Small intestine (tissue), 7 donors: ENCODE measurements at regions not wholly inside any gene's neighbourhood (a gene's known extent, or its start where the extent isn't known, plus 50 kb on each side); places are given as distances from the start of the nearest gene placed in this dataset.

ENCODE experiments used
- DNase-seq, 2 donors: peaks; one replicate each; pipeline versions ENCODE4 v3.0.0 to v3.0.0-alpha.2; 2013
- FAIRE-seq: peaks from 2 replicates; lab custom pipeline; 2012; peaks lifted over from hg19 to GRCh38; lab: Jason Lieb, UNC
- H3K27ac ChIP-seq, 3 donors: one replicate each; pipeline ENCODE4 v1.5.1; 2013; ENCODE audit warnings: low read length in 2 of 3, mild to moderate bottlenecking in 2 of 3, control low read depth in 1 of 3, inconsistent platforms in 1 of 3, low read depth in 1 of 3, moderate library complexity in 1 of 3
- H3K27me3 ChIP-seq, 3 donors: one replicate each; pipeline ENCODE4 v1.6.1; 2013; ENCODE audit warnings: low read length in 3 of 3, inconsistent platforms in 1 of 3; ENCODE audit not compliant: control insufficient read depth in 3 of 3, insufficient read depth in 3 of 3
- H3K36me3 ChIP-seq, 3 donors: one replicate each; pipeline ENCODE4 v1.6.1; 2013; ENCODE audit warnings: low read length in 3 of 3, inconsistent platforms in 1 of 3, low read depth in 1 of 3, mild to moderate bottlenecking in 1 of 3, moderate library complexity in 1 of 3; ENCODE audit not compliant: control insufficient read depth in 3 of 3, insufficient read depth in 2 of 3
- H3K4me1 ChIP-seq, 3 donors: one replicate each; pipeline ENCODE4 v1.6.1; 2013; ENCODE audit warnings: low read length in 2 of 3, inconsistent platforms in 1 of 3, low read depth in 1 of 3, mild to moderate bottlenecking in 1 of 3, moderate library complexity in 1 of 3; ENCODE audit not compliant: control insufficient read depth in 3 of 3, insufficient read depth in 2 of 3
- H3K4me3 ChIP-seq, 3 donors: one replicate each; pipeline ENCODE4 v1.5.1; 2013; ENCODE audit warnings: low read length in 3 of 3, control low read depth in 1 of 3, inconsistent platforms in 1 of 3, low read depth in 1 of 3, mild to moderate bottlenecking in 1 of 3, moderate library complexity in 1 of 3
- H3K9me3 ChIP-seq, 2 donors: one replicate each; pipeline ENCODE4 v1.6.1; 2013; ENCODE audit warnings: low read depth in 1 of 2, low read length in 1 of 2; ENCODE audit not compliant: control insufficient read depth in 2 of 2, insufficient read depth in 1 of 2
- WGBS, 3 donors: extraction: QIAGEN DNeasy Blood & Tissue Kit; methylation state at CpG; one replicate each; pipeline ENCODE4 v1.1.7; 2013; 5-methylcytosine and 5-hydroxymethylcytosine counted together
- donor health status: healthy with polysubstance abuse.
- donor health status: control.
- donor health status: control.
- donor health status: Bipolar disorder and iron deficiency.
- donor health status: healthy.

DNA sequence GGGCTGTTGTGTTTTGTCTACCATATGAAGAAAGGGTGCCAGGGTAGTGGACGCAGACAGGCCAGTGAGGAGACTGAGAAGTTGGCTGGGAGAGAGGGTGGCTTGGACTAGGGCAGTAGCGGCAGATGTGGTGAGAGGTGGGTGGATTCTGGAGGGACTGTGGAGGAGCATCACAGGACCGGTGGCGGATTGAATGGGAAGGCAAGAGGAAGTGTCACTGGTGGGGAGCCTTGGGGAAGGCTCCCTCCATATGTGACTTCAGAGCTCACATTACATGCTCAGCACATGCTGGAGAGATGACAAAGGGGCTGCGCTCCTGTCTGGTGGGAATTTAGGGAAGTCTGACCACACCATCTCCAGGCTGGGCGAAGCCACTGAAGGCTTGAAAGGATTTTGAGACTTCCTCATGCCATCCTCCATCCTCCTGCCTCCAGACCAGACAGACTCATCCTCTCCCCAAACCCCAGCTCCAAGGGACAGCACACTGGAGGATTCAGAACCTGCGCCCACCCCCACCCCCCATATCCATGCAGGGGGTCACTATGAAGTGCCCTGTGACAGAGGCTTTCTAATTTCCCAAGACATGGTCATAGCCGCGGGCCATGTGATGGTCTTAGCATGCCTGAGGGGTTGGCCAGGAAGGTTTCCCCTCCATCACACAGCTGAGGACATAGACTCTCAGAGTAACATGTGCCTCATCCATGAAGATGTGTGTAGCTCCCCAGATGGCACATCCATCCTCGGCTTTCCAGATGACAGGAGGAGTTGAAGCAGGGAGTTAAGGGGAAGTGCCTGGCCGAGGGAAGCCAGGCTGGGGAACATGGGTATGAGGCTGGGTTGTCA is 138.8 kb upstream of the WNT4 start:
- WGBS, 3 donors: 82 to 87% (median 82%) methylated on average over 11 of the region's 11 CpGs

DNA sequence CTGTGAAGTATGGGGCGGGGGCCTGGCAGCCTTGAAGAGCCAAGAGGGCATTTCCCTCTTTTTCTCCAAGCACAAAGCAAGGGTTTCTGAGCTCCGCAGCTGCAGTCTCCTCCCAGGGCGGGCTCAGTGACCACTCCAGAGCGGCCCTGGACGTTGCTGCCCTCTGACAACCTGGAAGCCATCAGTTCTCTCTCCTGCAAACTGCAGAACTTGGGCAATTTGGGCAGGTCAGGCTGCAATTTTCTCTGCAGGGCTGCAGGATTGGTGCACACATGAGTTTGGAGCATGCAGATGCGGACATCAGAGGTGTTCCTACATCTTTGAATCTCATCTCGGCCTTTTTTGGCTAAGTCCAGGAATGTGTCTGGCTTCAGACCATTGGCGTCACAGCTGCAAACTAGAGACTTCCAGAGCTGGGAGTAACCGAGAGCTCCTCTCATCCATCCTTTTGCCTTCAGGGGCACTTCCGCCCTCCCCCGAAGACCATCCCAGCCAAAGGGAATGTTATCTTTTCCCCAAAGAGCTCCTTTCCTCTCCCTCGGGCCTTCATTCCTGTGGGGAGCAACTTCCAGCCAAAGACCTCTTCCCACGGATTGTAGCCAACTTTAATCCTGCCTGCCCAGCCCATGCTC is 139.6 kb upstream of the WNT4 start:
- H3K36me3 ChIP-seq: no peaks in the 10 kb centered on the region
- H3K27me3 ChIP-seq: no peaks in the 10 kb centered on the region
- WGBS, 3 donors: 66 to 88% (median 81%) methylated on average over 13 of the region's 13 CpGs
- no peak overlapping the region for H3K4me3 ChIP-seq
- no peaks in the 10 kb centered on the region for H3K9me3 ChIP-seq
- no peak overlapping the region for H3K27ac ChIP-seq
- DNase-seq (no peak), FAIRE-seq (no peak)
- H3K4me1 ChIP-seq: no peaks in the 10 kb centered on the region

More for the DNA sequence above, 138.8 kb upstream of the WNT4 start:
- Histone ChIP-seq H3K36me3 (no peaks in the 10 kb centered on the region), H3K27me3 (no peaks in the 10 kb centered on the region), H3K4me1 (no peaks in the 10 kb centered on the region), H3K27ac (no peak overlapping the region), H3K4me3 (no peak overlapping the region), H3K9me3 (no peaks in the 10 kb centered on the region)
- FAIRE-seq (no peak), DNase-seq (no peak)

DNA sequence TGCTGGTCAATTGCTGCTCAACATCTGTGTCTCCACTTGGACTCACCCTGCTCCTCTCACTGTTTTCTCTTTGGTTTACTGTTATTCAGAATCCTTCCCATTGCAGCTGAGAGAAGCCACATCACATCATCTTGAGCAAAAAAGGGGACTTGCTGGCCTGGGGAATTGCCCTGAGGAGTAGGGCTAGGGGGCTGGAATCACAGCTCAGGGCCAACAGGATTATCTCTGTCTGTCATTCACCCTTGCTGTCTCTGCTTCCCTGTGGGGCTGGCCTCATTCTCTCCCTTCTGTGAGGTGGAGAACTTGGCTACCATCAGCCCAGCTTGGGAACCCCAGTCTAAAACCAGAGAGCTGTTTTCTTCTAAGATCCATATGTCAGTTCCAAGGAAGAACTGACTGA is 140.7 kb upstream of the WNT4 start:
- no peaks in the 10 kb centered on the region for H3K9me3 ChIP-seq
- H3K27me3 ChIP-seq: no peaks in the 10 kb centered on the region
- H3K4me3 ChIP-seq: no peak overlapping the region
- DNase-seq (no peak), FAIRE-seq (no peak)
- no peaks in the 10 kb centered on the region for H3K36me3 ChIP-seq
- H3K4me1 ChIP-seq: no peaks in the 10 kb centered on the region
- no peak overlapping the region for H3K27ac ChIP-seq

DNA sequence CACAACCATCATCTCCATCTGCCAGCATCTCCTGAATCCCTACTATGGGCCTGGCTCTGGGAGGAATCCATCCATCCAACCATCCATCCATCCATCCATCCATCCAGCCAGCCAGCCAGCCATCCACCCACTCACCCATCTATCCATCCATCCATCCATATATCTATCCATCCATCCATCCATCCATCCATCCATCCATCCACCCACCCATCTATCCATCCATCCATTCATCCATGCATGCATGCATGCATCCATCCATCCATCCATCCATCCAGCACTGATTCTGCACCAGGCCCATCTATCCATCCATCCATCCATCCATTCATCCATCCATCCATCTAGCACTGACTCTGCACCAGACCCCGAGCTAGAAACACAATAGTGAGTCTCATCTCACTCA is 141.3 kb upstream of the WNT4 start:
- H3K27me3 ChIP-seq: no peaks in the 10 kb centered on the region
- FAIRE-seq (no peak), DNase-seq (no peak)
- H3K27ac ChIP-seq: no peak overlapping the region
- H3K36me3 ChIP-seq: no peaks in the 10 kb centered on the region
- WGBS, 3 donors: 68 to 86% (median 79%) methylated on average over 1 of the region's 1 CpG
- no peaks in the 10 kb centered on the region for H3K4me1 ChIP-seq
- no peak overlapping the region for H3K4me3 ChIP-seq
- no peaks in the 10 kb centered on the region for H3K9me3 ChIP-seq

DNA sequence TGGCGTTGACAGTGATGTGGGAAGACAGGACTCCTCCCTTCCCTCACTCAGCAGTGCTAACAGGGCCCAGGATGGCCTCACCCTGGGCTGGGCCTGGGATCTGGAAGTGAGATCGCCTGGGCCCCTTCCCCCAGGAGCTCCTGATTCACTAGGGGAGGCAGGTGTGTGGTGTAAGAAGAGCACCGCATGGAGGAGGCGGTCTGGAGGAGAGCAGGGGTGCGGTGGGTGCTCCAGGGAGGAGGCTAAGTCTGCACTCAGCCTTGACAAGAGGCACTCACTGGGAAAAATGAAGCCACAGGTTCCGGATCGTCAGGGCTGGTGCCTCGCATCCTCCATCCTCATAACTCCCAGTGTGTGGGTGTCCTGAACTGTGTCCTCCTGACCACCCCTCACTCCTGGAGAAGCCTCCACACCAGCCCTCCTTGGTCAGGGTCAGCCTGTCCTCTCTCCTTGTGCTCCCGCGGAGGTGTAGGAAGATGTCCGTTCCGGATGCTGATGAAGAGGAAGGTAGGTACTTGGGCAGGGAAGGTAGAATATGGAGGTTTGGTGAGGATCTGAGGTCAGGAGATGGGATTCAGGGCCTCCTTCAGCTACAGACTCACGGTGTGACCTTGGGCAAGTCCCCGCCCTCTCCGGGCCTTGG is 142.1 kb upstream of the WNT4 start:
- WGBS, 3 donors: 83 to 94% (median 93%) methylated on average over 15 of the region's 15 CpGs
- no peaks in the 10 kb centered on the region for H3K27me3 ChIP-seq
- no peak overlapping the region for H3K27ac ChIP-seq
- no peak for DNase-seq
- FAIRE-seq: no peak
- H3K4me3 ChIP-seq: no peak overlapping the region
- H3K36me3 ChIP-seq: no peaks in the 10 kb centered on the region
- no peaks in the 10 kb centered on the region for H3K9me3 ChIP-seq
- H3K4me1 ChIP-seq: no peaks in the 10 kb centered on the region

DNA sequence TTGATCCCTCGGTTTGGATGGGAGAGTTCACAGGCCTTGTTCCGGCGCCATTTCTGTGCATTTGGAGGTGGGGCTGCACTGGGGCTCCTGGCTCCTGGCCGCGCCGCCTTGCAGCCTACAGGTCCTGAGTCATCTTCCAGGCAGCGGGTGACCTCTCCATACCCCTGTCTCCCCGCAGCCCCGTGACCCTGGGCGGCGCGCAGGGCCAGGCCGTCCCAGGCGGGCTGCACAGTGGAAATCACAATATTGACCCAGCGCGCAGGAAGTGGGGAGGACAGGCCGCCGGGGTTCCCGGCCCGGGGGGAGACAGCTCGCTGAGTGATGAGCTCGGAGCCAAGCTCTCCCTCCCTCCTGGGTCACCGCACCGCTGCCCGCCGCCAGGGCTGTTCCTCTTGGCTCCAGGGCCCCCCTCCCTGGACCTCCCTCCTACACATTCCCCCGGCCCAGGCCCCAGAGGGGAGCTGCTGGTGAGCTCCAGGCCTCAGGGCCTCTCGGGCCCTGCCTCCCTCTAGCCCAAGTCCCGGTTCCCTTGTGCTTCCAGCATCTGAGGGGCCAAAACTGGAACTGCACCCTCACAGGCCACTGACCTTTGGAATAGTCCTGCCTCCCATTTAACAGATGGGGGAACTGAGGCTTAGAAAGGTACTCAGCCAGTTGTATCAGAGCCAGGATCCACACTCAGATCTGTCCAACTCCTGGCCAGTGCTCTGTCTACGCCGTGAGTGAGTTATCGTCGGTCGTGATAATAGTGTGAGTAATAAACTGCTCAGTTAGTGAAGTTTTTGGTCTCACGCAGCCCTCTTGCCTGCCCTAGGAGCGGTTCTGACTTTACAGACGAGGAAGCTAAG is 142.9 kb upstream of the WNT4 start:
- FAIRE-seq (no peak), DNase-seq (no peak)
- Histone ChIP-seq H3K27ac (no peak overlapping the region), H3K36me3 (no peaks in the 10 kb centered on the region), H3K4me1 (no peaks in the 10 kb centered on the region), H3K27me3 (peaks cover 0 to 2% (median 0%) of the 10 kb centered on the region in 3 donors), H3K9me3 (no peaks in the 10 kb centered on the region), H3K4me3 (no peak overlapping the region)
- 89 to 90% (median 90%) methylated on average over 30 to 37 of the region's 37 CpGs for WGBS, 3 donors

DNA sequence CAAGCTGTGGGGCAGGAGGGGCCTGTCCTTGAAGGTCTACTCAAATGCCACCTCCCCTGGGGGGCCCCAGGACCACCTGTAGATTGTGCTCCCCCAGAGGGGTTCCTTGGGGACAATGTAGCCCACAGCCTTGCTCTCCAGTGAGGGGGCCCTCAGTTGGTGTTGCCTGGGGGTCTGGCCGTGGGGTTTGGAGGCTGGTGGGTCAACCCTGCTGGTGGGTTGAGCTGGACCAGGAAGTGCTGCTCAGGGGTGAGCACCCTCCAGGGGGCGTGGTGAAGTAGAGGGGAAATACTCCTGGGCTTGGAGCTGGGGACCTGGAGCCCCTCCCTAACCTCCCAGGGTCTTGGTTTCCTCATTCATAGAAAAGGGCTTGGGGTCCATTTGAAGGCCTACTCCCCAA is 143.6 kb upstream of the WNT4 start:
- WGBS, 3 donors: 78 to 89% (median 87%) methylated on average over 2 of the region's 2 CpGs
- DNase-seq: no peak

DNA sequence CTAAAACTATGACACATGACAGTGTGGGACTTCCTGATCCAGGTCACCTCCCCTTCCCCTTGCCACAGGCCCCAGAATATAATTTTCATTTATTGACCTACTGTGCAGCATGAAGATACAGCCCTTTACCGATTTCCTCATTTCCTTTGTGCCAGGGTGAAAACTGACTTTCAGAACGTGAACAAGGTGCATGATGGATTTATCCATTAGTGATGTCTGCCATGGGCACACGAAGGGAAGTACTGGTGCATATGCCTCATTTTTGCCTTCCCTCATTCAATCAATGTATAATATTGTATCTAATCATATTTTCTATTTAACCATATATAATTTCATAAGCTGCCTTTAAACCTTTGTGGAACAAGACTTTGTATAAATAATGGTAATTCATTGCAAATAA is 144.4 kb upstream of the WNT4 start:
- 68 to 84% (median 82%) methylated on average over 3 of the region's 3 CpGs for WGBS, 3 donors
- H3K4me3 ChIP-seq: no peak overlapping the region
- no peaks in the 10 kb centered on the region for H3K9me3 ChIP-seq
- peaks cover 0 to 3% (median 0%) of the 10 kb centered on the region in 3 donors for H3K4me1 ChIP-seq
- no peaks in the 10 kb centered on the region for H3K36me3 ChIP-seq
- H3K27me3 ChIP-seq: peaks cover 0 to 2% (median 0%) of the 10 kb centered on the region in 3 donors
- no peak overlapping the region for H3K27ac ChIP-seq
- FAIRE-seq (no peak), DNase-seq (no peak)

More for the DNA sequence above, 143.6 kb upstream of the WNT4 start:
- Histone ChIP-seq H3K4me1 (no peaks in the 10 kb centered on the region), H3K9me3 (no peaks in the 10 kb centered on the region), H3K27me3 (peaks cover 0 to 2% (median 0%) of the 10 kb centered on the region in 3 donors), H3K27ac (no peak overlapping the region), H3K36me3 (no peaks in the 10 kb centered on the region), H3K4me3 (no peak overlapping the region)
- no peak for FAIRE-seq
